Omental fat pad (tissue), 3 donors: ENCODE measurements at regions not wholly inside any gene's neighbourhood (a gene's known extent, or its start where the extent isn't known, plus 50 kb on each side); places are given as distances from the start of the nearest gene placed in this dataset.
"Not testable (repeated sequence)": the region's sequence is repeated elsewhere in the genome, so short reads cannot be mapped to it uniquely, and the experiment has no call there.

Source experiments
- ATAC-seq: fragments of 150-250 bp; one replicate; pipeline ENCODE4 v1.9.1; 2016; ENCODE audit warnings: mild to moderate bottlenecking, moderate library complexity; ENCODE audit not compliant: low FRiP score
- DNase-seq: peaks from one replicate; pipeline ENCODE4 v3.0.0-alpha.2; 2019; ENCODE audit warnings: low spot score
- TF ChIP-seq, protein P1 (sequence below), 3 donors: fragments of 450-650 bp; IDR thresholded peaks; one replicate each; pipeline ENCODE4 v1.5.1; 2016 to 2017; ENCODE audit warnings: antibody characterized with exemption in 3 of 3, mild to moderate bottlenecking in 3 of 3, moderate library complexity in 2 of 3

DNA sequence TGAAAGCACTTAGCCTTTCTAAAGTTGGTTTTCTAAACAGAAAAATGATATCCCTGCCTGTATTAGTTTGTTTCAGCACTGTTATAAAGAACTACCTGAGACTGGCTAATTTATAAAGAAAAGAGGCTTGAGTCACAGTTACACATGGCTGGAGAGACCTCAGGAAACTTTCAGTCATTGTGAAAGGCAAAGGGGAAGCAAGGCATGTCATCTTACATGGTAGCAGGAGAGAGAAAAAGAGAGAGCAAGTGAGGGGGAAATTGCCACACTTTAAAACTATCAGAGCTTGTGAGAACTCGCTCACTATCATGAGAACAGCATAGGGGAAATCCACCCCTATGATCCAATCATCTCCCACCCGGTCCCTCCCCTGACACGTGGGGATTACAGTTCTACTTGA, 64.9 kb downstream of the FAM170A start:
- ATAC-seq (no peak), DNase-seq (no peak)
- TF ChIP-seq, protein P1, sequence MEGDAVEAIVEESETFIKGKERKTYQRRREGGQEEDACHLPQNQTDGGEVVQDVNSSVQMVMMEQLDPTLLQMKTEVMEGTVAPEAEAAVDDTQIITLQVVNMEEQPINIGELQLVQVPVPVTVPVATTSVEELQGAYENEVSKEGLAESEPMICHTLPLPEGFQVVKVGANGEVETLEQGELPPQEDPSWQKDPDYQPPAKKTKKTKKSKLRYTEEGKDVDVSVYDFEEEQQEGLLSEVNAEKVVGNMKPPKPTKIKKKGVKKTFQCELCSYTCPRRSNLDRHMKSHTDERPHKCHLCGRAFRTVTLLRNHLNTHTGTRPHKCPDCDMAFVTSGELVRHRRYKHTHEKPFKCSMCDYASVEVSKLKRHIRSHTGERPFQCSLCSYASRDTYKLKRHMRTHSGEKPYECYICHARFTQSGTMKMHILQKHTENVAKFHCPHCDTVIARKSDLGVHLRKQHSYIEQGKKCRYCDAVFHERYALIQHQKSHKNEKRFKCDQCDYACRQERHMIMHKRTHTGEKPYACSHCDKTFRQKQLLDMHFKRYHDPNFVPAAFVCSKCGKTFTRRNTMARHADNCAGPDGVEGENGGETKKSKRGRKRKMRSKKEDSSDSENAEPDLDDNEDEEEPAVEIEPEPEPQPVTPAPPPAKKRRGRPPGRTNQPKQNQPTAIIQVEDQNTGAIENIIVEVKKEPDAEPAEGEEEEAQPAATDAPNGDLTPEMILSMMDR (IDR thresholded peaks at IDR 0.05), result no peak

DNA sequence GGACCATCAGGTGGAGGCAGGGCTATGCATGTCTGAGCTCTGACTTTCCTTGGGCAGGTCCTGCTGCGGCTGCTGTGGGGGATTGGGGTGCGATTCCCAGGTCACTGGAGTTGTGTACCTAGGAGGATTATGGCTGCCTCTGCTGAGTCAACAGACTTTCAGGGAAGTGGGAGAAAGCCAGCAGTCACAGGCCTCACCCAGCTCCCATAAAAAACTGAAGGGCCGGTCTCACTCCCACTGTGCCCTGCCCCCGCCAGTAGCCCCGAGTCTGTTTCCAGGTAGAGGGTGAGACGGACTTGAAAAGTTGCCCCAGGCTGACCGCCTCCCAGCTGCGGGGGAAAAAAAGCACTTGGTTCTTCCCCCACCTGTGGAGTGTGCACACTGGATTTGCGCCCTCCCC, 76.7 kb downstream of the FAM170A start:
- ATAC-seq (no peak), DNase-seq (no peak)
- TF ChIP-seq, protein P1 (IDR thresholded peaks at IDR 0.05), result no peak

DNA sequence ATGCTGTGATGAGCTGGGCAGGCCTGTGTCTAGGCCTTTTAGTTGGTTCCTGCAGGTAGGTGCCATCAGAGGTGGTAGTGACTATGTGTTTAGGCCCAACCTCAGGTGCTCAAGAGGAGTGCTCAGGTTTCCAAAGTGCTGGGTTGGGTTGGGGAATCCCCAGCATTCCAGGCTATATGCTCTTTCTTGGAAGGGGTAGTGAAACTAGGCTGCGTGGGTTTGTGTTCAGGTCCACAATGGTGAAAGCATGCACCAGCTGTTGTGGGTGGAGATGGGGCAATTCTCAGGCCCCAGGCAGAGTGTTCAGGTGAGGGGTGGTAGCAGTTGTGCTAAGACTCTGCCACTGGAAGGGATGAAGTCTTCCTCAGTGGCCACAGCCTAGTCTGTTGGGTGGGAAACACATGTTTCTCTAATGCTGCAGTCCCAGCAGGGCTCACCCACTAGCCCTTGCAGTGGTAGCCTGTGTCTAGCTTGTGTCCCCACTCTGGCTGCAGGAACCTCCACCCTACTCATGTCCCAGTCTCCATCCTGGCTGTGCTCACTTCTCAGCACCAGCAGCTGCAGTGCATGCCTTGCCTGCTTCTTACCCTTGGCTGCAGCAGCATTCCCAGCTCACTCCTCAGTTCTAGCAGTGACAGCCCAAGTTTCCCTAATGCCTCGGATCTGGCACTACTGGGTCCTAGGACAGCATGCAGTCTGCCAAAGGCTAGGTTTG, 78.9 kb downstream of the FAM170A start:
- DNase-seq (no peak), ATAC-seq (no peak)
- TF ChIP-seq, protein P1 (IDR thresholded peaks at IDR 0.05), result no peak

DNA sequence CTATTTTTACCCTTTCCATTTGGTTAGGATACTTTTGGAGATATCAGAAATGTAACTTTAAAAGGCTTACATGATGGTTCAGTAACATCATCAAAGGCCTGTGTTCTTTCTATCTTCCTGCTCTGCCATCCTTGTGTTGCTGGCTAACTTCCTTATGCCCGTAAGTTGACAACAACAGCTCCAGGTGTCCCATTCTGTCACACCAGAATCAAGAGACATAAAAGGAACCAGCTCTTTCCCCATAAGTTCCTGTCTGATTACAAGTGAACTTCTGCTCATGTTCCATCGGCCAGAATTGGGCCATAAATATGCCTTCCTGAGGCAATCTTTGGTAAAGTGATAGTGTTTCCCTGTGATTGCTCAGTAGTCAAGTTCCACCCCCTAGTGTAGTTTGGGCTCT, 92.4 kb downstream of the FAM170A start:
- no peak for ATAC-seq
- TF ChIP-seq, protein P1 (IDR thresholded peaks at IDR 0.05), result no peak

DNA sequence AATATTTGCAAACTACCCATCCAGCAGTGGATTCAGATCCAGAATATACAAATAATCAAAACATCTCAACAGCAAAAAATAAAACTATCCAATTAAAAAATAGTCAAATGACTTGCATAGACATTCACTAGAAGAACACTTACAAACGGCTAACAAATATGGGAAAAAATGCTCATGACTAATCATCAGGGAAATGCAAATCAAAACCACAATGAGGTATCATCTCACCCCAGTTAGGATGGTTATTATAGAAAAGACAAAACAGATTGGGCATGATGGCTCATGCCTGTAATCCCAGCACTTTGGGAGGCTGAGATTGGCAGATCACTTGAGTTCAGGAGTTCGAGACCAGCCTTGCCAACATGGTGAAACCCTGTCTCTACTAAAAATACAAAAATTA, 95.9 kb downstream of the FAM170A start:
- DNase-seq, ATAC-seq: not testable (repeated sequence)

More for the DNA sequence above, 92.4 kb downstream of the FAM170A start:
- DNase-seq, result no peak

DNA sequence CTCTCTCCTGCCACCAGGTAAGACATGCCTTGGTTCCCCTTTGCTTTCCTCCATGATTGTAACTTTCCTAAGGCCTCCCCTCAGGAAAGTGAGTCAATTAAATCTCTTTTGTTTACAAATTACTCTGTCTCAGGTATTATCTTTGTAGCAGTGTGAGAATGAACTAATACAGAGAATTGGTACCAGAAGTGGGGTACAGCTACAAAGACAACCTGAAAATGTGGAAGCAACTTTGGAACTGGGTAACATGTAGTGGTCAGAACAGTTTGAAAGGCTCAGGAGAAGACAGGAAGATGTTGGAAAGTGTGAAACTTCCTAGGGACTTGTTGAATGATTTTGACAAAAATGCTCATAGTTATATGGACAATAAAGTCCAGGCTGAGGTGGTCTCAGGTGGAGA, 97.2 kb downstream of the FAM170A start:
- no peak for DNase-seq
- TF ChIP-seq, protein P1 (IDR thresholded peaks at IDR 0.05), result no peak
- ATAC-seq, result no peak

DNA sequence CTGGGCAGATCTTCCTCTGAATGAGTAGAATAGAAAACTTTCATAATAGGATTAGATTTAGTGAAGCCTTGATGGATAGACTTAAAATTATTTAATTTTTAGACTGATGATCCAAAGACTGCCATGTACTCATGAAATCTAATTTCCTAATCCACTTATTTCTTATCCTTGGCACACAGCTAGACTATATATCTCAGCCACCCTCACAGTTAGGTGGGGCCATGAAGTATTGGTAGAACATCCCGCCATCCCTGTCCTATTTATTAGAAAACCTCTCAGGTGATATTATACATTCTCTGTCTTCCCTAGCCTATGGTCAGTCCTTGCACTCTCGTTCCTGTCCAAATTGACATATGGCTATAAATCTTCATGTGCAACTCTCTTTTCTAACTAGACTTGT, 110.9 kb downstream of the FAM170A start:
- DNase-seq, result no peak
- TF ChIP-seq, protein P1 (IDR thresholded peaks at IDR 0.05), result no peak
- ATAC-seq, result no peak
